Neural cell (in vitro differentiated cells): ENCODE measurements at regions not wholly inside any gene's neighbourhood (a gene's known extent, or its start where the extent isn't known, plus 50 kb on each side); places are given as distances from the start of the nearest gene placed in this dataset.

Experiments
- POLR2AphosphoS5 ChIP-seq: IDR thresholded peaks from 2 replicates; pipeline ENCODE4 v1.6.1; 2012
- TF ChIP-seq, protein P1 (sequence below): fragments of 450-650 bp; IDR thresholded peaks from 2 replicates; pipeline ENCODE4 v1.5.1; 2014; ENCODE audit warnings: antibody characterized with exemption, mild to moderate bottlenecking, moderate library complexity; ENCODE audit not compliant: poor library complexity, severe bottlenecking

DNA sequence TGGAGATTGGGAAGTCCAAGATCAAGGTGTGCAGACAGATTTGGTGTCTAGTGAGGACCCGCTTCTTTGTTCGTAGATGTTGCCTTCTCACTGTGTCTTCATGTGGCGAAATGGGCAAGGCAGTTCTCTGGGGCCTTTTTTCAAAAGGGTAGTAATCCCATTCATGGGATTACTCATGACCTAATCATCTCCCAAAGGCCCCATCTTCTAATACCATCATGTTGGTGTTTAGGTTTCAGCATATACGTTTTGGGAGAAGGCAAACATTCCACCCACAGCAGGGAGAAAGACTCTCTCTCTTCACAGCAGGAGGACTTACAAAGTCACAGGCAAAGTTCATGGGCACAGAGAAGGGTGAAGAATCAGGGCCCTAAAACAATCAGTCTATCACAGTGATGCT is 252.1 kb downstream of the RPLP1 start:
- TF ChIP-seq, protein P1, sequence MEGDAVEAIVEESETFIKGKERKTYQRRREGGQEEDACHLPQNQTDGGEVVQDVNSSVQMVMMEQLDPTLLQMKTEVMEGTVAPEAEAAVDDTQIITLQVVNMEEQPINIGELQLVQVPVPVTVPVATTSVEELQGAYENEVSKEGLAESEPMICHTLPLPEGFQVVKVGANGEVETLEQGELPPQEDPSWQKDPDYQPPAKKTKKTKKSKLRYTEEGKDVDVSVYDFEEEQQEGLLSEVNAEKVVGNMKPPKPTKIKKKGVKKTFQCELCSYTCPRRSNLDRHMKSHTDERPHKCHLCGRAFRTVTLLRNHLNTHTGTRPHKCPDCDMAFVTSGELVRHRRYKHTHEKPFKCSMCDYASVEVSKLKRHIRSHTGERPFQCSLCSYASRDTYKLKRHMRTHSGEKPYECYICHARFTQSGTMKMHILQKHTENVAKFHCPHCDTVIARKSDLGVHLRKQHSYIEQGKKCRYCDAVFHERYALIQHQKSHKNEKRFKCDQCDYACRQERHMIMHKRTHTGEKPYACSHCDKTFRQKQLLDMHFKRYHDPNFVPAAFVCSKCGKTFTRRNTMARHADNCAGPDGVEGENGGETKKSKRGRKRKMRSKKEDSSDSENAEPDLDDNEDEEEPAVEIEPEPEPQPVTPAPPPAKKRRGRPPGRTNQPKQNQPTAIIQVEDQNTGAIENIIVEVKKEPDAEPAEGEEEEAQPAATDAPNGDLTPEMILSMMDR: no peak
- no peak for TF ChIP-seq POLR2AphosphoS5
